SK-N-SH treated with all-trans-retinoic acid at 6 μM for 48 hours (cell line): ENCODE measurements at regions not wholly inside any gene's neighbourhood (a gene's known extent, or its start where the extent isn't known, plus 50 kb on each side); places are given as distances from the start of the nearest gene placed in this dataset.

Experiments used
- ATAC-seq: fragments of 200-7000 bp; cut with Tn5 transposase; 3 replicates; pipeline ENCODE4 v1.9.1; 2020; ENCODE audit warnings: mild to moderate bottlenecking, moderate library complexity
- ARNTL ChIP-seq: fragments of 450-650 bp; formaldehyde crosslinking; IDR thresholded peaks from 2 replicates; pipeline ENCODE4 v1.5.0; 2020; ENCODE audit warnings: low read depth, mild to moderate bottlenecking, moderate library complexity, borderline replicate concordance
- BACH2 ChIP-seq: fragments of 250-450 bp; sonication (Bioruptor Pico); IDR thresholded peaks from 2 replicates; pipeline ENCODE4 v1.9.0; 2021; ENCODE audit warnings: mild to moderate bottlenecking, borderline replicate concordance
- CSDC2 ChIP-seq: fragments of 250-450 bp; sonication (Bioruptor Pico); IDR thresholded peaks from 2 replicates; pipeline ENCODE4 v1.5.0; 2020; ENCODE audit warnings: mild to moderate bottlenecking, moderate library complexity
- CSRNP3 ChIP-seq: fragments of 250-450 bp; sonication (Bioruptor Pico); IDR thresholded peaks from 2 replicates; pipeline ENCODE4 v1.5.1; 2021; ENCODE audit warnings: mild to moderate bottlenecking, moderate library complexity
- GLIS3 ChIP-seq: fragments of 250-450 bp; sonication (Bioruptor Pico); IDR thresholded peaks from 2 replicates; pipeline ENCODE4 v1.5.0; 2020; ENCODE audit warnings: mild to moderate bottlenecking, moderate library complexity
- ISL1 ChIP-seq: fragments of 250-450 bp; sonication (Bioruptor Pico); IDR thresholded peaks from 2 replicates; pipeline ENCODE4 v2.1.2; 2022; ENCODE audit warnings: mild to moderate bottlenecking, moderate library complexity
- PATZ1 ChIP-seq: fragments of 250-450 bp; sonication (Bioruptor Pico); IDR thresholded peaks from 2 replicates; pipeline ENCODE4 v1.8.0; 2020; ENCODE audit warnings: mild to moderate bottlenecking, moderate library complexity, borderline replicate concordance
- PPARA ChIP-seq: fragments of 250-450 bp; sonication (Bioruptor Pico); IDR thresholded peaks from 2 replicates; pipeline ENCODE4 v1.5.0; 2020; ENCODE audit warnings: mild to moderate bottlenecking, borderline replicate concordance
- RARB ChIP-seq: fragments of 250-450 bp; sonication (Bioruptor Pico); IDR thresholded peaks from 2 replicates; pipeline ENCODE4 v1.8.0; 2021; ENCODE audit warnings: mild to moderate bottlenecking, moderate library complexity
- SNAI2 ChIP-seq: fragments of 250-450 bp; sonication (Bioruptor Pico); IDR thresholded peaks from 2 replicates; pipeline ENCODE4 v1.5.0; 2020; ENCODE audit warnings: mild to moderate bottlenecking, moderate library complexity
- TCF4 ChIP-seq: fragments of 250-450 bp; sonication (Bioruptor Pico); IDR thresholded peaks from 2 replicates; pipeline ENCODE4 v1.8.0; 2021; ENCODE audit warnings: mild to moderate bottlenecking, moderate library complexity, borderline replicate concordance
- TOX ChIP-seq: fragments of 250-450 bp; sonication (Bioruptor Pico); IDR thresholded peaks from 2 replicates; pipeline ENCODE4 v1.8.0; 2021; ENCODE audit warnings: mild to moderate bottlenecking, moderate library complexity, borderline replicate concordance
- ZC3H10 ChIP-seq: fragments of 250-450 bp; sonication (Bioruptor Pico); IDR thresholded peaks from 2 replicates; pipeline ENCODE4 v1.5.1; 2021; ENCODE audit warnings: mild to moderate bottlenecking, moderate library complexity
- ZFP3 ChIP-seq: fragments of 250-450 bp; sonication (Bioruptor Pico); IDR thresholded peaks from 2 replicates; pipeline ENCODE4 v1.5.0; 2020; ENCODE audit warnings: mild to moderate bottlenecking, moderate library complexity
- ZFP30 ChIP-seq: fragments of 450-650 bp; formaldehyde crosslinking; IDR thresholded peaks from 2 replicates; pipeline ENCODE4 v1.5.0; 2022; ENCODE audit warnings: mild to moderate bottlenecking, moderate library complexity
- ZNF70 ChIP-seq: fragments of 450-650 bp; formaldehyde crosslinking; IDR thresholded peaks from 2 replicates; pipeline ENCODE4 v1.5.0; 2020; ENCODE audit warnings: mild to moderate bottlenecking, moderate library complexity
- ZNF8 ChIP-seq: fragments of 450-650 bp; formaldehyde crosslinking; IDR thresholded peaks from 2 replicates; pipeline ENCODE4 v1.5.0; 2020; ENCODE audit warnings: mild to moderate bottlenecking, moderate library complexity
- TF ChIP-seq, protein P1 (sequence below): fragments of 250-450 bp; sonication (Bioruptor Pico); IDR thresholded peaks from 2 replicates; pipeline ENCODE4 v1.5.1; 2020; ENCODE audit warnings: low read depth, mild to moderate bottlenecking, moderate library complexity
- TF ChIP-seq, protein P2 (sequence below): fragments of 250-450 bp; sonication (Bioruptor Pico); IDR thresholded peaks from 2 replicates; pipeline ENCODE4 v1.8.0; 2021; ENCODE audit warnings: low read depth, mild to moderate bottlenecking, moderate library complexity, borderline replicate concordance

DNA sequence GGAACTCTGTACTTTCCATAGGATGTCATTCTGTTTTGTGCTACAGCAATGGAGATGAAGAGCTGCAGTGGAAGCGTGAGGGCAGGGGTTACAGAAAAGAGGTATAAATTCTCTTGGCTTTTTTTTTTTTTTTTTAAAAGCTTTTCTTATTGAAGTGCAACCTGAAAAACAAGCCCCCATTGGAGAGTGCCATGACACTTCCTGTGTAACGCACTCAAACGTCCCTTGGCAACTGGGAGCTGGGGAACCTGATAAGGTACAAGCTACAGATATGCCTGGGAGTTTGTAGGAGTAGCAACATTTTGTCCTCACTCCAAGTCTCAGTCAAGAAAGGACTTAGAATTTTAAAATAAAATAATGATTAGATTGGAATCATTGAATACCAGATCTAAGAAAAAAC is 512.1 kb downstream of the RPS24 start:
- no peak for TF ChIP-seq PPARA
- TF ChIP-seq TOX, result no peak
- no peak for TF ChIP-seq ZC3H10 (CRISPR knock-in tag)
- no peak for TF ChIP-seq RARB (CRISPR knock-in tag)
- TF ChIP-seq CSRNP3 (CRISPR knock-in tag), result no peak
- TF ChIP-seq ZFP30, result no peak
- no peak for TF ChIP-seq GLIS3 (CRISPR knock-in tag)
- TF ChIP-seq ZFP3 (CRISPR knock-in tag), result no peak
- TF ChIP-seq, protein P1, sequence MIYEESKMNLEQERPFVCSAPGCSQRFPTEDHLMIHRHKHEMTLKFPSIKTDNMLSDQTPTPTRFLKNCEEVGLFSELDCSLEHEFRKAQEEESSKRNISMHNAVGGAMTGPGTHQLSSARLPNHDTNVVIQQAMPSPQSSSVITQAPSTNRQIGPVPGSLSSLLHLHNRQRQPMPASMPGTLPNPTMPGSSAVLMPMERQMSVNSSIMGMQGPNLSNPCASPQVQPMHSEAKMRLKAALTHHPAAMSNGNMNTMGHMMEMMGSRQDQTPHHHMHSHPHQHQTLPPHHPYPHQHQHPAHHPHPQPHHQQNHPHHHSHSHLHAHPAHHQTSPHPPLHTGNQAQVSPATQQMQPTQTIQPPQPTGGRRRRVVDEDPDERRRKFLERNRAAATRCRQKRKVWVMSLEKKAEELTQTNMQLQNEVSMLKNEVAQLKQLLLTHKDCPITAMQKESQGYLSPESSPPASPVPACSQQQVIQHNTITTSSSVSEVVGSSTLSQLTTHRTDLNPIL (CRISPR knock-in tag), result no peak
- no peak for TF ChIP-seq TCF4 (CRISPR knock-in tag)
- TF ChIP-seq ZNF70 (CRISPR knock-in tag), result no peak
- TF ChIP-seq, protein P2, sequence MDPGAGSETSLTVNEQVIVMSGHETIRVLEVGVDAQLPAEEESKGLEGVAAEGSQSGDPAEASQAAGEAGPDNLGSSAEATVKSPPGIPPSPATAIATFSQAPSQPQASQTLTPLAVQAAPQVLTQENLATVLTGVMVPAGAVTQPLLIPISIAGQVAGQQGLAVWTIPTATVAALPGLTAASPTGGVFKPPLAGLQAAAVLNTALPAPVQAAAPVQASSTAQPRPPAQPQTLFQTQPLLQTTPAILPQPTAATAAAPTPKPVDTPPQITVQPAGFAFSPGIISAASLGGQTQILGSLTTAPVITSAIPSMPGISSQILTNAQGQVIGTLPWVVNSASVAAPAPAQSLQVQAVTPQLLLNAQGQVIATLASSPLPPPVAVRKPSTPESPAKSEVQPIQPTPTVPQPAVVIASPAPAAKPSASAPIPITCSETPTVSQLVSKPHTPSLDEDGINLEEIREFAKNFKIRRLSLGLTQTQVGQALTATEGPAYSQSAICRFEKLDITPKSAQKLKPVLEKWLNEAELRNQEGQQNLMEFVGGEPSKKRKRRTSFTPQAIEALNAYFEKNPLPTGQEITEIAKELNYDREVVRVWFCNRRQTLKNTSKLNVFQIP, result no peak
- no peak for TF ChIP-seq ISL1 (CRISPR knock-in tag)
- TF ChIP-seq ZNF8 (CRISPR knock-in tag), result no peak
- no peak for ATAC-seq

- TF ChIP-seq ZFP30 (no peak), GLIS3 (CRISPR knock-in tag) (no peak), ZNF70 (CRISPR knock-in tag) (no peak), BACH2 (CRISPR knock-in tag) (no peak), CSDC2 (CRISPR knock-in tag) (no peak), SNAI2 (CRISPR knock-in tag) (no peak), CSRNP3 (CRISPR knock-in tag) (no peak)
- TF ChIP-seq, protein P2, result no peak
- TF ChIP-seq, all 23 proteins: peak for 0
- ATAC-seq, result no peak
Observed at GRCh38 chr10:78547397-78547796, 513.7 kb downstream of the RPS24 start.

DNA sequence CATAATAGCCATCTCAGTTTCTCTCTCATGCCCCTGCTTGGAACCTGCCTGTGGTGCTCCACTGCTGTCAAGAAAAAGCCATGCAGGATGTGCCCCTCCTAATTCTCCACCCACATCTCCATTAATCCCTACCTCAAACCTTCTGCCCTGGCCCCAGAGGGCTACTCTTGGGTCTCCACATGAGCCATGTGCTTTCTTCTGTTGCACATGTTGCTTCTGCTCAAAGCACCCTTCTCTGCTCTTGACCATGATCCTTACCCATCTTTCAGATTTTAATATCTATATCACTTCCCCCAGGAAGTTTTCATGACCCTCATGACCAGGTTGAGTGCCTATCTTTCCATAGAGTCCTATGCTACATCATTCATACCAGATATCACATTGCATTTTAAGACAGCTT is 514.2 kb downstream of the RPS24 start:
- TF ChIP-seq ZNF8 (CRISPR knock-in tag) (no peak), ZNF70 (CRISPR knock-in tag) (no peak), ARNTL (CRISPR knock-in tag) (no peak), CSDC2 (CRISPR knock-in tag) (no peak), ISL1 (CRISPR knock-in tag) (no peak), ZFP3 (CRISPR knock-in tag) (no peak), PATZ1 (CRISPR knock-in tag) (no peak), CSRNP3 (CRISPR knock-in tag) (no peak)
- TF ChIP-seq, protein P2, result no peak
- no peak for ATAC-seq
